ENCODE measurements at regions not wholly inside any gene's neighbourhood (a gene's known extent, or its start where the extent isn't known, plus 50 kb on each side); places are given as distances from the start of the nearest gene placed in this dataset.

GRCh38 chr13:73800011-73800410 lies 334.2 kb downstream of the KLF12 start:
- Histone ChIP-seq H3K4me3 (ENCODE audit: low read depth, low read length) (no peak overlapping the region), H3K27me3 (ENCODE audit: control insufficient read depth, insufficient read depth, low read length) (no peaks in the 10 kb centered on the region), H3K36me3 (ENCODE audit: control insufficient read depth, insufficient read depth, low read length) (no peaks in the 10 kb centered on the region)
- no peak for DNase-seq (ENCODE audit: low read depth)
- TF ChIP-seq, protein P1, sequence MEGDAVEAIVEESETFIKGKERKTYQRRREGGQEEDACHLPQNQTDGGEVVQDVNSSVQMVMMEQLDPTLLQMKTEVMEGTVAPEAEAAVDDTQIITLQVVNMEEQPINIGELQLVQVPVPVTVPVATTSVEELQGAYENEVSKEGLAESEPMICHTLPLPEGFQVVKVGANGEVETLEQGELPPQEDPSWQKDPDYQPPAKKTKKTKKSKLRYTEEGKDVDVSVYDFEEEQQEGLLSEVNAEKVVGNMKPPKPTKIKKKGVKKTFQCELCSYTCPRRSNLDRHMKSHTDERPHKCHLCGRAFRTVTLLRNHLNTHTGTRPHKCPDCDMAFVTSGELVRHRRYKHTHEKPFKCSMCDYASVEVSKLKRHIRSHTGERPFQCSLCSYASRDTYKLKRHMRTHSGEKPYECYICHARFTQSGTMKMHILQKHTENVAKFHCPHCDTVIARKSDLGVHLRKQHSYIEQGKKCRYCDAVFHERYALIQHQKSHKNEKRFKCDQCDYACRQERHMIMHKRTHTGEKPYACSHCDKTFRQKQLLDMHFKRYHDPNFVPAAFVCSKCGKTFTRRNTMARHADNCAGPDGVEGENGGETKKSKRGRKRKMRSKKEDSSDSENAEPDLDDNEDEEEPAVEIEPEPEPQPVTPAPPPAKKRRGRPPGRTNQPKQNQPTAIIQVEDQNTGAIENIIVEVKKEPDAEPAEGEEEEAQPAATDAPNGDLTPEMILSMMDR (IDR thresholded peaks at IDR 0.05; ENCODE audit: insufficient read depth, low read length, poor library complexity, severe bottlenecking): no peak

GRCh38 chr13:73794755-73795154 lies 339.4 kb downstream of the KLF12 start:
- Histone ChIP-seq H3K36me3 (ENCODE audit: control insufficient read depth, insufficient read depth, low read length) (no peaks in the 10 kb centered on the region), H3K27me3 (ENCODE audit: control insufficient read depth, insufficient read depth, low read length) (no peaks in the 10 kb centered on the region), H3K4me3 (ENCODE audit: low read depth, low read length) (no peak overlapping the region)
- no peak for DNase-seq (ENCODE audit: low read depth)
- TF ChIP-seq, protein P1 (IDR thresholded peaks at IDR 0.05; ENCODE audit: insufficient read depth, low read length, poor library complexity, severe bottlenecking): no peak

GRCh38 chr13:73793361-73793760 lies 340.8 kb downstream of the KLF12 start:
- Histone ChIP-seq H3K27me3 (ENCODE audit: control insufficient read depth, insufficient read depth, low read length) (no peaks in the 10 kb centered on the region), H3K36me3 (ENCODE audit: control insufficient read depth, insufficient read depth, low read length) (no peaks in the 10 kb centered on the region), H3K4me3 (ENCODE audit: low read depth, low read length) (no peak overlapping the region)
- DNase-seq (ENCODE audit: low read depth): no peak
- TF ChIP-seq, protein P1 (IDR thresholded peaks at IDR 0.05; ENCODE audit: insufficient read depth, low read length, poor library complexity, severe bottlenecking): no peak

DNA sequence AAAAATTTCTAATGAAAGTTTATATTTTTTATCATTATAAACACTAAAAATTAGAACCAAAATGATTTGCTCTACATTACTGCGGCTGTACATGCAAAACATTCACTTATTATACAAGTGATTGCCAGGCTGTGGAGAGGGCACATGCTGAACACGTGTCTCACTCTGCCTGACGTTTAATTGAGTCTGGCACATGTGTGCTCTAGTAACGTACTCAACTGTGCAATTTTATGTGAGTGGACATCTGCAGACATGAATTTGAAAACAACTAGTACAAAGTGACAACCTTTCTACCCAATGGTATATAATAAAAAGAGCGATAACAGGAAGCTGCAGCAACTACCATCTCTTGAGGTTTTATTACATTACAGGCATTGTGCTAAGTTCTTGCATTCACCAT lies 341.4 kb downstream of the KLF12 start:
- Histone ChIP-seq H3K4me3 (ENCODE audit: low read depth, low read length) (no peak overlapping the region), H3K36me3 (ENCODE audit: control insufficient read depth, insufficient read depth, low read length) (no peaks in the 10 kb centered on the region), H3K27me3 (ENCODE audit: control insufficient read depth, insufficient read depth, low read length) (no peaks in the 10 kb centered on the region)
- TF ChIP-seq, protein P1 (IDR thresholded peaks at IDR 0.05; ENCODE audit: insufficient read depth, low read length, poor library complexity, severe bottlenecking): no peak
- no peak for DNase-seq (ENCODE audit: low read depth)

- Histone ChIP-seq H3K27me3 (ENCODE audit: control insufficient read depth, insufficient read depth, low read length) (no peaks in the 10 kb centered on the region), H3K4me3 (ENCODE audit: low read depth, low read length) (no peak overlapping the region), H3K36me3 (ENCODE audit: control insufficient read depth, insufficient read depth, low read length) (no peaks in the 10 kb centered on the region)
- TF ChIP-seq, protein P1 (IDR thresholded peaks at IDR 0.05; ENCODE audit: insufficient read depth, low read length, poor library complexity, severe bottlenecking): no peak
- DNase-seq (ENCODE audit: low read depth): no peak
These were observed 351.5 kb downstream of the KLF12 start for GRCh38 chr13:73782450-73783449.

Data from kidney epithelial cell (primary cell).